NCI-H524 treated with DMSO at 0.1 percent for 48 hours (cell line): ENCODE measurements at regions not wholly inside any gene's neighbourhood (a gene's known extent, or its start where the extent isn't known, plus 50 kb on each side); places are given as distances from the start of the nearest gene placed in this dataset.
"Not testable (repeated sequence)": the region's sequence is repeated elsewhere in the genome, so short reads cannot be mapped to it uniquely, and the experiment has no call there.

Experiments used
- DNase-seq: peaks from one replicate; lab custom pipeline; 2025; lab: John Stamatoyannopoulos, UW

- no peak for DNase-seq
Measured at GRCh38 chr5:90285581-90285980, 124.0 kb downstream of the CETN3 start.

- DNase-seq, result no peak
Measured at GRCh38 chr5:90284375-90284774, 125.2 kb downstream of the CETN3 start.

GRCh38 chr5:90279091-90279490 lies 130.5 kb downstream of the CETN3 start:
- no peak for DNase-seq

- no peak for DNase-seq
Measured at GRCh38 chr5:90274216-90274615, 135.3 kb downstream of the CETN3 start.

- DNase-seq, result no peak
Measured at GRCh38 chr5:90267646-90268045, 141.9 kb downstream of the CETN3 start.

GRCh38 chr5:90265545-90265857 lies 144.1 kb downstream of the CETN3 start:
- no peak for DNase-seq

GRCh38 chr5:90264689-90265544 lies 144.6 kb downstream of the CETN3 start:
- no peak for DNase-seq

- DNase-seq, result no peak
Measured at GRCh38 chr5:90263102-90263820, 146.3 kb downstream of the CETN3 start.

GRCh38 chr5:90251447-90251846 lies 158.1 kb downstream of the CETN3 start:
- DNase-seq, result no peak

GRCh38 chr5:90248640-90249039 lies 160.9 kb downstream of the CETN3 start:
- no peak for DNase-seq

- not testable (repeated sequence) for DNase-seq
Measured at GRCh38 chr5:90243848-90244247, 165.7 kb downstream of the CETN3 start.

- no peak for DNase-seq
Measured at GRCh38 chr5:90233476-90233875, 176.1 kb downstream of the CETN3 start.

GRCh38 chr5:90231688-90232087 lies 177.9 kb downstream of the CETN3 start:
- DNase-seq, result no peak

- DNase-seq, result no peak
Measured at GRCh38 chr5:90227683-90228082, 181.9 kb downstream of the CETN3 start.

GRCh38 chr5:90226433-90227099 lies 183.0 kb downstream of the CETN3 start:
- DNase-seq, result no peak

GRCh38 chr5:90224342-90224741 lies 185.2 kb downstream of the CETN3 start:
- no peak for DNase-seq

GRCh38 chr5:90223756-90224155 lies 185.8 kb downstream of the CETN3 start:
- DNase-seq, result no peak

- DNase-seq, result no peak
Measured at GRCh38 chr5:90221951-90222350, 187.6 kb downstream of the CETN3 start.

GRCh38 chr5:90220554-90220953 lies 189.0 kb downstream of the CETN3 start:
- DNase-seq, result no peak

GRCh38 chr5:90214991-90215390 lies 194.6 kb downstream of the CETN3 start:
- DNase-seq, result no peak

GRCh38 chr5:90208323-90208722 lies 201.2 kb downstream of the CETN3 start:
- not testable (repeated sequence) for DNase-seq

GRCh38 chr5:90201923-90202322 lies 207.6 kb downstream of the CETN3 start:
- no peak for DNase-seq
